Ishikawa (cell line): ENCODE measurements at regions not wholly inside any gene's neighbourhood (a gene's known extent, or its start where the extent isn't known, plus 50 kb on each side); places are given as distances from the start of the nearest gene placed in this dataset.

Experiments
- EP300 ChIP-seq: IDR thresholded peaks from 2 replicates; pipeline ENCODE4 v1.6.1; 2012; ENCODE audit warnings: borderline replicate concordance
- FOXM1 ChIP-seq: IDR thresholded peaks from 2 replicates; pipeline ENCODE4 v1.6.1; 2012; ENCODE audit warnings: low read depth, borderline replicate concordance
- TAF1 ChIP-seq: IDR thresholded peaks from 2 replicates; pipeline ENCODE4 v1.6.1; 2012; ENCODE audit warnings: low read depth, mild to moderate bottlenecking
- TEAD4 ChIP-seq: IDR thresholded peaks from 2 replicates; pipeline ENCODE4 v1.6.1; 2012
- YY1 ChIP-seq: IDR thresholded peaks from 2 replicates; pipeline ENCODE4 v1.6.1; 2012; ENCODE audit warnings: low read depth
- ZBTB7A ChIP-seq: IDR thresholded peaks from 2 replicates; pipeline ENCODE4 v1.6.1; 2012; ENCODE audit warnings: low read depth
- TF ChIP-seq, protein P1 (sequence below): IDR thresholded peaks from 2 replicates; pipeline ENCODE4 v1.6.1; 2012; ENCODE audit warnings: low read depth, mild to moderate bottlenecking

GRCh38 chrX:8305350-8305749, 134.3 kb upstream of the VCX2 start:
- TF ChIP-seq TEAD4 (no peak), ZBTB7A (no peak), FOXM1 (no peak), EP300 (no peak), YY1 (no peak), TAF1 (no peak)
- TF ChIP-seq, protein P1, sequence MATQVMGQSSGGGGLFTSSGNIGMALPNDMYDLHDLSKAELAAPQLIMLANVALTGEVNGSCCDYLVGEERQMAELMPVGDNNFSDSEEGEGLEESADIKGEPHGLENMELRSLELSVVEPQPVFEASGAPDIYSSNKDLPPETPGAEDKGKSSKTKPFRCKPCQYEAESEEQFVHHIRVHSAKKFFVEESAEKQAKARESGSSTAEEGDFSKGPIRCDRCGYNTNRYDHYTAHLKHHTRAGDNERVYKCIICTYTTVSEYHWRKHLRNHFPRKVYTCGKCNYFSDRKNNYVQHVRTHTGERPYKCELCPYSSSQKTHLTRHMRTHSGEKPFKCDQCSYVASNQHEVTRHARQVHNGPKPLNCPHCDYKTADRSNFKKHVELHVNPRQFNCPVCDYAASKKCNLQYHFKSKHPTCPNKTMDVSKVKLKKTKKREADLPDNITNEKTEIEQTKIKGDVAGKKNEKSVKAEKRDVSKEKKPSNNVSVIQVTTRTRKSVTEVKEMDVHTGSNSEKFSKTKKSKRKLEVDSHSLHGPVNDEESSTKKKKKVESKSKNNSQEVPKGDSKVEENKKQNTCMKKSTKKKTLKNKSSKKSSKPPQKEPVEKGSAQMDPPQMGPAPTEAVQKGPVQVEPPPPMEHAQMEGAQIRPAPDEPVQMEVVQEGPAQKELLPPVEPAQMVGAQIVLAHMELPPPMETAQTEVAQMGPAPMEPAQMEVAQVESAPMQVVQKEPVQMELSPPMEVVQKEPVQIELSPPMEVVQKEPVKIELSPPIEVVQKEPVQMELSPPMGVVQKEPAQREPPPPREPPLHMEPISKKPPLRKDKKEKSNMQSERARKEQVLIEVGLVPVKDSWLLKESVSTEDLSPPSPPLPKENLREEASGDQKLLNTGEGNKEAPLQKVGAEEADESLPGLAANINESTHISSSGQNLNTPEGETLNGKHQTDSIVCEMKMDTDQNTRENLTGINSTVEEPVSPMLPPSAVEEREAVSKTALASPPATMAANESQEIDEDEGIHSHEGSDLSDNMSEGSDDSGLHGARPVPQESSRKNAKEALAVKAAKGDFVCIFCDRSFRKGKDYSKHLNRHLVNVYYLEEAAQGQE, result no peak
